ENCODE measurements at regions not wholly inside any gene's neighbourhood (a gene's known extent, or its start where the extent isn't known, plus 50 kb on each side); places are given as distances from the start of the nearest gene placed in this dataset.
"Not testable (repeated sequence)": the region's sequence is repeated elsewhere in the genome, so short reads cannot be mapped to it uniquely, and the experiment has no call there.

DNA sequence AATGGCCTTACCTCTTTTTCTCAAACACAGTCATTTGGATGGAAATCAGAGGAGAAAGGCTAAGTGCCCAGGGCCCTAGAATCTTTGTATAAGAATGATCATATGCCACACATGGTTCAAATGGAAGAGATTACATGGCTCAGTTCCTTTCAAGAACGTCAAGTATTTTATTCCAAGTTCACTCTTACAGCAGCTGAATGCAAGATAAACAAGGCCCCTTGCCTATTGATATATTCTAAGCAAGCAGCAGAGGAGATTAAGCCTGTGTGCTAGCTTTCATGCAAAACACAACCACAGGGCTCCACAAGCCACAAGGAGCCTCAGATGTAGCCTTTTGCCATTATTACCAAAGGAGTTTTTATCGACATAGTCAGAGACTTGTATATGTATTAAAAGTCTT is 55.3 kb upstream of the SLCO6A1 start:
- no peak for DNase-seq

DNA sequence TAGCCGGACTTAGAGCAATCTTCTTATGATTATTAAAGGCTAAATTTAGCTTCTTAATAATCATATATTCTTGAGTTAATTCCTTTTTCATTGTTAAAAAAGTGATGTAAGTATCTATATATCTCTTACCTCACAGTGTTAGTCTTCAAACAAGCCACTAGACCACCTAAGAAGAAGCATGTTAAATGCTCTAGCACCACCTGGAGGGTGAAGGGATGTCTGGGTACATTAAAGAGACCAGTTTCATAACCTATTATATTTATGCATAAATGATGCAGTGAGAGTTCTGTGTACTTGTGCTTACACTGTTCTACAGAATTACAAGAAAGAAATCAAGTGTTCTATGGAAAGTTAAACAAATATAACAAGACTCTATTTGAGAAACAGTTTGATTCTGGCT is 55.9 kb upstream of the SLCO6A1 start:
- no peak for DNase-seq

DNA sequence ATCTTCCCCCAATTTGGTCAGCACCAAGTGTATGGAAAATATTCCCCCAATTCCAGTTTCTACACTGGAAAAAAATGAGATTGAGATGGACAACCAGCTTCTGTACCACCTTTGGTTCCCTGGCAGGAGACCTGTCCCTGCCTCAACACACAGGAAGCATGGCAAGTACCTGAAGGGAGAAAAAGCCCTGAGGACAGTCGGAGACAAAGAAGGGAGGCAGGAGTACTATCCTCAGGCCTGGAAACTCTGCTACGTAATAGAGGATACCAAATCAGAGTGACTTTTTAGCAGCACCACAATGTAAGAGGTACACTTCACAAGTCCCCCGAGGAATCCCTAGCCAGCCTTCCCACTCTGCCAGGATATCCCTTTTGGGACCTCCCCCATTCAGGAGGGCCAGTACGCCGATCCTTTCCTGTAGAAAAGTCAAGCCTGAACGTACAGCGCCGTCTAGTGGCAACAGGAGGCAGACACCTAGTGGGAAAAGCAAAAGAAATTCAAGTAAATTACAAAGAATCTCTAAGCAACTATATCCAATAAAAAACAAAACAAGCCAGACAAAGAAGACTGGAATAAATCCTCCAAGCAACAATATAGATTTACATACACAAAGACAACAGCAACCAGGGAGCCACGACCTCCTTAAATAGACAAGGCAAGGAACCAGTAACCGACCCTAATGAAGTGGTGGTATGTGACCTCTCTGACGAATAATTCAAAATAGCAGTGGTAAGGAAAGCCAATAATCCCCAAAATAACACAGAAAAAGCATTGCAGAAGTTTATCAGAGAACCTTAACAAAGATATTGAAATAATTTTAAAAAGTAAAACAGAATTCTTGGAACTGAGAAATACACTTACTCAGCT is 63.3 kb upstream of the SLCO6A1 start:
- DNase-seq, result no peak

DNA sequence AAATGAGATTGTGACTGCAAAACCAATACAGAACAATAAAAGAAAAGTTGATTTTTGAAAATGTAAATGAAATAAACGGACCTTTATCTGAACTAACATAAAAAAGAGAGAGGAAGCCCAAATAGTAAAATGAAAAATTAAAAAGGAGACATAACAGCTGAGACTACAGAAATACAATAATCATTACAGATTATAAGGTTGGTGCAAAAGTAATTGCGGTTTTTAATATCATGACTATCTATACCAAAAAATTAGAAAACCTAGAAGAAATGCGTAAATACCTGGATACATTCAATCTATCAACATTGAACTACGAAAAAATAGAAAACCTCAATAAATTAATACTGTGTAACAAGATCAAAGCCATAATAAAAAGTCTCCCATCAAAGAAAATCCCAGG is 71.9 kb upstream of the SLCO6A1 start:
- no peak for DNase-seq

DNA sequence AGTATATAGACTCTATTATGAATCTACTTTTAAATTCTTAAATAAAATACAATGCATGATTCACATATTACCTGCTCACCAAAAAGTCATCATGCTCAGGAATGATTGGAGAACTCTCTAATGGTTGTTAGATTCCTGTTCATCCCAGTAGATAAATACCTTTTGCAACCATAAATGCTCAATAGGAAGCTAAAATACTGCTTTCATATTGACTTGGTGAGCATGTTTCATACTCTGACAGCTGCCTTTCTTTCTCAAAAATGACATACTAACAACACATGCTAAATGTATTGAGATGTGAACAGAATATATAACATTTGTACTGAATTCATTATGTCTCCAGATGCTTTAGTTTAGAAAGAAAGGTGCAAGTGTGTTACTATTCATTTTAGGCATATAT is 79.6 kb upstream of the SLCO6A1 start:
- no peak for DNase-seq

DNA sequence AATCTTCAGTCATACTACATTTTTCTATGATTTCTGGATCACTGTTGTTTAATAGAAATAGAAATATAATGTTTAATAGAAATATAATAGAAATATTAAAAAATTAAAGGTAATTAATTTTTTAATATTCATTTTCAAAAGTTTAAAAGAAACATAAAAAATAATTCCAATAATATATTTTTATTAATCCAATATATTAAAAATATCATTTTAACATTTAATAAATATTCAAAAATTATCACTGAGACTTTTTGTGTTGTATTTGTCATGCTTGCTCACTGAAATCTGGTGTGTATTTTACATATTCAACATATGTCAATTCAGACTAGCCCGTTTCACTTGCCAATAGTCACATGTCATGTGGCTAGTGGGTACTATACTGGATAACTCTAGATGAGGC is 80.6 kb upstream of the SLCO6A1 start:
- no peak for DNase-seq

DNA sequence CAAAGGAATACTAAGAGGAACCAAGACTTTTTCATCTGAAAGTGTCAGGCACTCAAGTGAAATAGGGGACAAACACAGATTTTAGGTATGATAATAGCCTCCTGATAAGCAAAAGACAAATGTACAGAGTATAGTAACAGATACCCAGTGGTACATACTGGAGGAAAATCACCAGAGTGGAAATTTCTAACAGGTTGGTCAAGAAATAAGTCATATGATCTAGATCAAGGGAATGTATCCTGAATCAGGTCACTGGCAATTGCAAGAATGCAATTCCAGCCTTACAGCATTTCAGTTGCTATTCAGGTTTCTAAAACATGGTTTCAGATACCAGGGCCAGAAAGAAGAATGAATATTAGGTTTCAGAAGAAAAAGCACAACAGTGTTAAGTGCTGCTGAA is 82.2 kb upstream of the SLCO6A1 start:
- no peak for DNase-seq

DNA sequence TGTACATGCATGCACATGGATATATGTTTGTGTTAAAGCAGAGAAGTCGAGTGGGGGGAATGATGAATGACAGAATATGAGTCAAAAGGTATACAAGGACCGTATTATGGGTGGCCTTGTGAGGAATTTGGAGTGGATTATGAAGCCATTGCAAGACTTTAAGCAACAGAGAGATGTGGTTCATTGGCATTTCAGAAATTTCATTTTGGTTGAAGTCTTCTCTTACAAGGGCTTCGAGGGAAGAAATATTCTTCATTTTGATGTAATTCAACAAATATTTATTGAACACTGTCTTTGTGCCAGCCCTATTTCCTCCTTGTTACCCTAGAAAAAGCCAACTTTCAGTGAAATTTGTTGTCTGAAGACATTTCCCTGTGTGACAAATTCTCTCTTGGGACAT is 83.9 kb upstream of the SLCO6A1 start:
- no peak for DNase-seq

DNA sequence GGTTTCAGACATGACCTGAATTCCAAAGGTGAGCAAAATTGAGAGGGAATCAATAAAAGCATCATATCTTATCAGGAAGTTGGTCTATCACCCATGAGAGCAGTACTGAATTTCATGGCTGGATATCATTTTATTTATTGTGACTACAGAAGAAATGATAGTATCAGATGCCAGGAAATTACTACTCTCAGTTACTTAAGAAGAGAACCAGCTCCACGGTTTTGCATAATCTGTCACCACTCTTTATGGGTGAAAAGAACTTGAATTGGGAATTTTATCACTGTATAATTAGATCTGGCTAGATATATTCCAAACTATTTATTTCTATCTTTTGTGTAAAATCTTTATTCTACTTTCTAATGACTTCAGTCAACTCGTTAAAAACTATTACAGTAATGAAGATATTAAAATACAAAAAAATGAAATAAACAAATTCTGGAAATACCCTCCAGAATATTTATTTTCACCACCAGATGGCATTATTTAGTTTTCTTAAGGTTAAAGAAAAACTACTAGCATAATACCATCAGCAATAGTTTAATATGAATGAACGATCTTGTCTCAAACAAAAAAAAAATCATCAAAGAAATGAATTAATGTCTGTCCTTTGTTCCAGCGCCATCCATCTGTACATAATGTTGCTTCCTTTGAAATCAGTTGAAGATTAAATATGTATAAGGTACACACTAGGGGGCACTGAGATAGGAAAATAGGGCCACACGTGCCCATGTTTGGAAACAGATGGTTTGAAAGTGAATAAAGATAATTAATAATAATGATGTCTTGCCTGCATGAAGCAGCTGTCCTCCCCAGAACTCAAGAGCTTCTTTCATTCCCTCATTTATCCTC is 84.7 kb upstream of the SLCO6A1 start:
- DNase-seq, result peak in 1 of 2 experiments; percentile 5

DNA sequence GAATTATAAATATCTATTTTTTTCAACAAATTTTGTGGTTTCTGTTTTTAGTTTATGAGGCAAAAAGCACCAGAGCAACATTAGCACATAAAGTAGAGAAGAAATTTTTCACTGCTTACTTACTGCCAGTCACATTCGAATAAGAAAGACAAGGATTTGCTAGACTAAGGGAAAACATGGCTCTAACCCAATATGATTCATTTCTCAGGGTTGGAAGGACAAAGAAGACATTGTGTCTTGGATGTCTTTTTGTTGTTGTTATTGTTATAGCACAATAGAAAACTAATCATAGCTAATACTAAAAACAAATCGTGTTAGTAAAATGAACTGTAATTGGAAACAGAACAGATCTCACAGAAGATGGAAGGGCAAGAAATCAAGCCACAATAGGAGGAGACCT is 90.9 kb upstream of the SLCO6A1 start:
- no peak for DNase-seq

DNA sequence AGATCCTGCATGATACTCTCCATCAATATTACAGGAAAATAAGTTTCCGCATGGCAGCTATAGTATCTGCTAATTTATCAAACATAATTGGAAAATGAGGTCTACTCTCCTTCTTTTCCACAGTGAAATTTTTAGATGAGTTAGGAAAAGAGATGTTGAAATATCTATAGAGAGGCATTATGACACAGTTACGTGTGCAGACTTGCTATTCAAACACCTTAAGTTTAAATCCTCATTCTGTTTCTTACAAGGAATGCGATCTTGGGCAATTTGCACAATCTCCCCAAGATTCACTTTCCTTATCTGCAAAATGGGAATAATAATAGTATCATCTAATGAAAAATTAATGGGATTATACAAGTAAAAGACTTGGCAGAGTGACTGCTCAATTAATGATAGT is 91.7 kb upstream of the SLCO6A1 start:
- no peak for DNase-seq

DNA sequence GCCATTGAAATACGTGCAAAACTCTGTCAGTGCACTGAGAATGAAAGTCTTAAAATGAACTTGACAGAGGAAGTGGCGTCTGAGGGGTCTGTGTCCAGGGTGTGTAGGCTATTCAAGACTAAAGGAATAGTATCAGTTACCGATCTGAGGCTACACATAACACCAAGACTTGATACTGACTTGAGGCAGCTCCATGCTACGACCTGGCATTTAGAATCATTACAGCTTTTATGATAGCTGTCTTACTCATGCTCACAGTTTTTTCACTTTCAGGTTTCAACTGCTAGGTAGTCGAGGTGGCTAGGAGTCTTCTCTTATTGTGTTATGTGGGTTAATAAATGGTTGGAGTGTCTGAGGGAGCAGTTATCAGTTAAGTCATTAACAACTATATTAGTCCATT is 92.8 kb upstream of the SLCO6A1 start:
- DNase-seq, result no peak

DNA sequence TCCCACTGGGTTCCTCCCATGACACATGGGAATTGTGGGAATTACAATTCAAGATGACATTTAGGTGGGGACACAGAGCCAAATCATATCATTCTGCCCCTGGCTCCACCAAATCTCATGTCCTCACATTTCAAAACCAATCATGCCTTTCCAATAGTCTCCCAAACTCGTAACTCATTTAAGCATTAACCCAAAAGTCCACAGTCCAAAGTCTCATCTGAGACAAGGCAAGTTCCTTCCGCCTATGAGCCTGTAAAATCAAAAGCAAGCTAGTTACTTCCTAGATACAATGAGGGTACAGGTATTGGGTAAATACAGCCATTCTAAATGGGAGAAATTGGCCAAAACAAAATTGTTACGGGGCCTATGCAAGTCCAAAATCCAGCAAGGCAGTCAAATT is 93.8 kb upstream of the SLCO6A1 start:
- DNase-seq, result not testable (repeated sequence)

DNA sequence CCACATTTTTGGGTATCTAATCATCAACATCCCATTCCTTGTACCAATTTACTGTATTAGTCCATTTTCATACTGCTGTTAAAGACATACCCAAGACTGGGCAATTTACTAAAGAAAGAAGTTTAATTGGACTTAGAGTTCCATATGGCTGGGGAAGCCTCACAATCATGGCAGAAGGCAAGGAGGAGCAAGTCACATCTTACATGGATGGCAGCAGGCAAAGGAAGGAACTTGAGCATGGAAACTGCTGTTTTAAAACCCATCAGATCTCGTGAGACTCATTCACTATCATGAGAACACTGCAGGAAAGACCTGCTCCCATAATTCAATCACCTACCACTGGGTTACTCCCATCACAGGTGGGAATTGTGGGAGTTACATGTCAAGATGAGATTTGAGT is 95.4 kb upstream of the SLCO6A1 start:
- DNase-seq, result no peak

DNA sequence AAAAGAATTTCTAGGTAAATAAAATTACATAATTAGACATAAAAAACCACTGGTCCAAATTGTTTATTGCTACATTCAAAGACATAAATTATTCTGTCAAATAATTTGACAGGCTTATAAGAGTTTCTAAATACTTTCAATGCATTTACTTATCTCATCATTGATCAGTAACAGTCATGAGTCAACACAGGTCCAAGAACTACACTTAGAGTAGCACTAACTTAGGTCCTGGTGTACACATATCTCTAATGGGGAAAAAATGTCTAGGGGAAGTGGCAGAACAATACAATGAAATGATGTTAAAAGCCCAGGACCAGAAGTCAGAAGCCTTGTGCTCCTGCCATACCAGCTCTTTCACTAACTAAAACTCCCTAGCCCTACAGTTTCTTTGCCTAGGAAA is 96.5 kb upstream of the SLCO6A1 start:
- DNase-seq, result no peak

DNA sequence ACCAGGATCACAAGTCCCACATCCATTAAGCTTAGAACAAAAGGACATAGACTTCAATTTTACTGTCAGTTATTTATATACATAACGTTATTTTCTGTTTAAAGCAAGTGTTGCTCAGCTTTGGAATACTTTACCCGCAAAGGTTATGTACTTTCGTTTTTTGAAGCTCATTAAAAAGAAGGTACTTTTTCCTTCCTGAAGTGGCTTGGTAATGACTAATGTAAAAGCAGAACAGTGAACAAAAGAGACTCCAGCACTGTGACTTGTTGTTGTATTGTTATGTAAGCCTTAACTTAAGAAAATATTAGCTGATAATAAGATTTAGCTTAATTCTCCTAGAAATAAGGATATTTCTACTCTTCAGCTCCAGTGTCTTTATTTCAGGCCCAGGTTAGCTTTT is 97.3 kb upstream of the SLCO6A1 start:
- no peak for DNase-seq

DNA sequence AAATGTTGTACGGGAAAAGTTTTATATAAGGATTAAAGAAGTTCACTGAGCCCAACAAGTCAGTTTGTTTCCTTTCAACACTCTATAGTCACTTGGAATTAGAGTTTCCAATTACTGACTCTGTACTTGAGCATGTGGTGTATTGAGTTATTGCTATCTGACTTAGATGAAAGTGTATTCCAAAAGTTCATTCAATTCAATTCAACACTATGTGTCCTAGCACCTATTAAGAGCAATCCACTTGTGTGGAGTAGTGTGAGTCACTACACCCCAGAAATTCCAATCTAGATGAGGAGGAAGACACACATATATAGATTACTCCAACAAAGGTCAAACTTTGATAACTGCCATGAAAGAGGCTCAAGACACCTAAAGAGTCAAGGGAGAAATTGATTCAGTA is 98.2 kb upstream of the SLCO6A1 start:
- no peak for DNase-seq

DNA sequence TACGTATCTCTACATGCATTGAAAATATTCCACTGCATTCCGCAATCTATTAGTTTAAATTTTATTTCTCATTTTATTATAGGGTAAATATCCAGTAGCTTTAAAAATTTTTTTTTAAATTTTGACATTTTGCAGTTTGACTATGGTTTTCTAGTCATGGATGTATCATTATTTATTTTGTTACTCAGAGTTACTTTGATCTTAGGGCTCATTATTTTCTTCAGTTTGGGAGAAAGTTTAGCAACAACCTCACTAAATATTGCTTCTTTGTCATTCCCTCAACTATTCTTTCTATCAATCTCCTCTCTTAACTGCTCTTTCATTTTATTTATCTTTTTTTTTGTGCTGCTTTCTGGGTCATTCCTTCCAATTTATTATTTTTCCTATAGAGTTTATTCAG is 100.5 kb upstream of the SLCO6A1 start:
- no peak for DNase-seq

DNA sequence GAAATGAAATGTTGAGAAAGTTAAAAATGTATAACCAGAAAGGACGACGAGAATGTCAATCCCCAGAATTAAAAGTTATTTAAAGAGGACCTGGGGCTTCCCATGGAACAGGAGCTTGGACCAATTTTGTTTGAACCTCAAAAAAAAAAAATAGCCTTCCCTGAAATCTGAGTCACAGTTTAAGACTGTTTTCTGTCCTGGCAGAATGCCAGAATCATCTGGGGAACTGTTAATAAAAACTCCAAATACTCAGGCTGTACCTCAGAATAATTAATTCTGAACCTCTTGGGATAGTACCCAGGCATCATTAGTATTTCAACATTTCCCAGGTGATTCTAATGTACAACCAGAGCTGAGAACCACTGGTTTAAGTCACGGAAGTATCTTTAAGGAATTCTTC is 102.2 kb upstream of the SLCO6A1 start:
- DNase-seq, result no peak

DNA sequence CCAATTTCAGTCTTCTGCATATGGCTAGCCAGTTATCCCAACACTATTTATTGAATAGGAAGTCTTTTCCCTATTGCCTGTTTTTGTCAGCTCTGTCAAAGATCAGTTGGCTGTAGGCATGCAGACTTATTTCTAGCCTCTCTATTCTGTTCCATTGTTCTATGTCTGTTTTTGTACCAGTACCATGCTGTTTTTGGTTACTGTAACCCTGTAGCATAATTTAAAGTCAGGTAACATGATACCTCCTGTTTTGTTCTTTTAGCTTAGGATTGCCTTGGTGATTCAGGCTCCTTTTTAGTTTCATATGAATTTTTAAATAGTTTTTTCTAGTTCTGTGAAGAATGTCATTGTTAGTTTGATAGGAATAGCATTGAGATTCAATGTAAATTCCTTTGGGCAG is 104.9 kb upstream of the SLCO6A1 start:
- DNase-seq, result no peak

DNA sequence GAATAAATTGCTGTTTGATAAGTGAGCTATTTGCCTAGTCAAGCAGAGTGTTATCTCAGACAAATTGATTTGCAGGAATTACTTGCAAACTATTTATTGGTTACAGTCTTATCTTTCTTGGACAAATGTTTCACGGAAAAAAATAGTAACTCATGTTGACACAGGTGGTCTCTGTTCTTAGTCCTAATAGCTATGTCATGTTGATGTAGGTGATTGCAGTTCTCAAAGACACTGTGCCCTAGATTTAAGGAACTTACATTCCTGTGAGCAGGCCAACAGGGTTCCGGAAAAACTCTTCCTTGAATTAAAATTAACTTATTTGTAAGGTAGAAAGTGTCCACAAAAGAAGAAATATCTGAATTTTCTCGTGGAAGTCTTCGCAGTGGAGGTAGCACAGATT is 109.6 kb upstream of the SLCO6A1 start:
- DNase-seq, result no peak

DNA sequence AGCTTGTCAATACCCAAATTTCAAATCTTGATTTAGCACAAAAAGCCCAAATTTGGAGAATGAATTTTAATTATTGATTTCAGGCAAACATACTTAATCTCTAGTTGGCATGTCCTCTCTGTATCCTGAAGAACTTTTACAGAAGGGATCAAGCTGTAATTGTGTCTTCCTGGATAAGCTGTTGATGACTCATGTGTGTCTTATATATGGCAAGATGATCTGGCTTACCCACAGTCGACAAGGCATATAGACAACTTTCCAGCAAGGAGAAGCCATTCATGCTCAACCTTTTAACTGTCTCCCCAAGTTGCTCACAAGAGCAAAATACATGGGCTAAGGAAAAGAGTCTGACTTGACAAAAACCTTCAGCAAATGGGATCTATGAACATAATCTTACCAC is 112.5 kb upstream of the SLCO6A1 start:
- no peak for DNase-seq

DNA sequence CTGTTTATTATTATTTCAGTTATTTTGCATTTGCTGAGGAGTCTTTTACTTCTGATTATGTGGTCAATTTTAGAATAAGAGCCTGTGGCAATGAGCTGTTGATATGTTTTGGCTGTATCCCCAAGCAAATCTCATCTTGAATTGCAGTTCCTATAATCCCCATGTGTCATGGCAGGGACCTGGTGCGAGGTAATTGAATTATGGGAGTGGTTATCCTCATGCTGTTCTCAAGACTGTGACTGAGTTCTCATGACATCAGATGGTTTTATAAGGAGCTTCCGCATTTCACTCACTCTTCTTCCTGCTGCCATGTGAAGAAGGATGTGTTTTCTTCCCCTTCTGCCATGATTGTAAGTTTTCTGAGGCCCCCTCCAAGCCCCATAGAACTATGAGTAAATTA is 114.9 kb upstream of the SLCO6A1 start:
- no peak for DNase-seq

Data from NCI-H1930 (cell line).